ENCODE measurements at regions not wholly inside any gene's neighbourhood (a gene's known extent, or its start where the extent isn't known, plus 50 kb on each side); places are given as distances from the start of the nearest gene placed in this dataset.

DNA sequence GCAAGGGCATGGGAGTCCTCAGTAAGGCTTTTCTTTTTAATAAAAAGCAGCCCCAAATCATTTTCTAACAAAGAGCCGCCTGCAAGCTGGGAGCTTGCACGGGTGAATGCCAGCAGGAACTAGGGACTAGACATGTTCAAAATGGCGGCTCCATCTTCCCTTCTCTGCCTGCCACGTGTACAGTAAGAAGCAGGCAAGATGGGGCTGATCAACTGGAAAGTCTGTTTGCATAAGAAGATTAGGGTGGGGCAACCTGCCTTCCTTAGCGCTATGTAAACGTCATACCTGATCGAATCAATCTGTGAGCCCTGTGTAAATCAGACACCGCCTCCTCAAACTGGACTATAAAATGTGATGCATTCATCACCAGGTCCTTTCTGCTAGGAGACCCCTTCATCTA, 299.4 kb upstream of the SOX4 start:
- Histone ChIP-seq H3K27ac (ENCODE audit: low read length) (no peak overlapping the region), H3K36me3 (ENCODE audit: insufficient read depth, low read length) (no peaks in the 10 kb centered on the region), H3F3A (ENCODE audit: insufficient read depth, low read length, poor library complexity, severe bottlenecking) (no peaks in the 10 kb centered on the region), H3K4me3 (ENCODE audit: low read length) (no peak overlapping the region), H2AFZ (ENCODE audit: low read depth, low read length) (no peak overlapping the region), H3K9ac (ENCODE audit: low read length) (no peak overlapping the region), H3K27me3 (ENCODE audit: insufficient read depth, low read depth, low read length) (no peaks in the 10 kb centered on the region), H3K9me2 (ENCODE audit: insufficient read depth, low read length) (no peaks in the 10 kb centered on the region), H3K4me2 (ENCODE audit: low read length) (no peak overlapping the region), H4K20me1 (ENCODE audit: insufficient read depth) (no peaks in the 10 kb centered on the region), H3K9me3 (ENCODE audit: low read length) (no peaks in the 10 kb centered on the region), H3K79me2 (replicated peaks; ENCODE audit: insufficient read depth, low read length) (no peaks in the 10 kb centered on the region)
- TF ChIP-seq, protein P1, sequence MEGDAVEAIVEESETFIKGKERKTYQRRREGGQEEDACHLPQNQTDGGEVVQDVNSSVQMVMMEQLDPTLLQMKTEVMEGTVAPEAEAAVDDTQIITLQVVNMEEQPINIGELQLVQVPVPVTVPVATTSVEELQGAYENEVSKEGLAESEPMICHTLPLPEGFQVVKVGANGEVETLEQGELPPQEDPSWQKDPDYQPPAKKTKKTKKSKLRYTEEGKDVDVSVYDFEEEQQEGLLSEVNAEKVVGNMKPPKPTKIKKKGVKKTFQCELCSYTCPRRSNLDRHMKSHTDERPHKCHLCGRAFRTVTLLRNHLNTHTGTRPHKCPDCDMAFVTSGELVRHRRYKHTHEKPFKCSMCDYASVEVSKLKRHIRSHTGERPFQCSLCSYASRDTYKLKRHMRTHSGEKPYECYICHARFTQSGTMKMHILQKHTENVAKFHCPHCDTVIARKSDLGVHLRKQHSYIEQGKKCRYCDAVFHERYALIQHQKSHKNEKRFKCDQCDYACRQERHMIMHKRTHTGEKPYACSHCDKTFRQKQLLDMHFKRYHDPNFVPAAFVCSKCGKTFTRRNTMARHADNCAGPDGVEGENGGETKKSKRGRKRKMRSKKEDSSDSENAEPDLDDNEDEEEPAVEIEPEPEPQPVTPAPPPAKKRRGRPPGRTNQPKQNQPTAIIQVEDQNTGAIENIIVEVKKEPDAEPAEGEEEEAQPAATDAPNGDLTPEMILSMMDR (IDR thresholded peaks at IDR 0.05; ENCODE audit: poor library complexity, severe bottlenecking), result no peak
- TF ChIP-seq TAF1 (IDR thresholded peaks at IDR 0.05; ENCODE audit: low read depth) (no peak), MXI1 (conservative IDR thresholded peaks at IDR 0.05; ENCODE audit: poor library complexity, severe bottlenecking) (no peak), SMC3 (conservative IDR thresholded peaks at IDR 0.05; ENCODE audit: poor library complexity) (no peak), EZH2 (IDR thresholded peaks at IDR 0.05; ENCODE audit: borderline replicate concordance, insufficient read depth, low read length, poor library complexity, severe bottlenecking) (no peak), EP300 (conservative IDR thresholded peaks at IDR 0.05; ENCODE audit: poor library complexity, severe bottlenecking) (no peak), POLR2AphosphoS5 (IDR thresholded peaks at IDR 0.05) (no peak), RAD21 (conservative IDR thresholded peaks at IDR 0.05) (no peak)
- TF ChIP-seq, protein P2, sequence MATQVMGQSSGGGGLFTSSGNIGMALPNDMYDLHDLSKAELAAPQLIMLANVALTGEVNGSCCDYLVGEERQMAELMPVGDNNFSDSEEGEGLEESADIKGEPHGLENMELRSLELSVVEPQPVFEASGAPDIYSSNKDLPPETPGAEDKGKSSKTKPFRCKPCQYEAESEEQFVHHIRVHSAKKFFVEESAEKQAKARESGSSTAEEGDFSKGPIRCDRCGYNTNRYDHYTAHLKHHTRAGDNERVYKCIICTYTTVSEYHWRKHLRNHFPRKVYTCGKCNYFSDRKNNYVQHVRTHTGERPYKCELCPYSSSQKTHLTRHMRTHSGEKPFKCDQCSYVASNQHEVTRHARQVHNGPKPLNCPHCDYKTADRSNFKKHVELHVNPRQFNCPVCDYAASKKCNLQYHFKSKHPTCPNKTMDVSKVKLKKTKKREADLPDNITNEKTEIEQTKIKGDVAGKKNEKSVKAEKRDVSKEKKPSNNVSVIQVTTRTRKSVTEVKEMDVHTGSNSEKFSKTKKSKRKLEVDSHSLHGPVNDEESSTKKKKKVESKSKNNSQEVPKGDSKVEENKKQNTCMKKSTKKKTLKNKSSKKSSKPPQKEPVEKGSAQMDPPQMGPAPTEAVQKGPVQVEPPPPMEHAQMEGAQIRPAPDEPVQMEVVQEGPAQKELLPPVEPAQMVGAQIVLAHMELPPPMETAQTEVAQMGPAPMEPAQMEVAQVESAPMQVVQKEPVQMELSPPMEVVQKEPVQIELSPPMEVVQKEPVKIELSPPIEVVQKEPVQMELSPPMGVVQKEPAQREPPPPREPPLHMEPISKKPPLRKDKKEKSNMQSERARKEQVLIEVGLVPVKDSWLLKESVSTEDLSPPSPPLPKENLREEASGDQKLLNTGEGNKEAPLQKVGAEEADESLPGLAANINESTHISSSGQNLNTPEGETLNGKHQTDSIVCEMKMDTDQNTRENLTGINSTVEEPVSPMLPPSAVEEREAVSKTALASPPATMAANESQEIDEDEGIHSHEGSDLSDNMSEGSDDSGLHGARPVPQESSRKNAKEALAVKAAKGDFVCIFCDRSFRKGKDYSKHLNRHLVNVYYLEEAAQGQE (IDR thresholded peaks at IDR 0.05; ENCODE audit: borderline replicate concordance), result no peak

DNA sequence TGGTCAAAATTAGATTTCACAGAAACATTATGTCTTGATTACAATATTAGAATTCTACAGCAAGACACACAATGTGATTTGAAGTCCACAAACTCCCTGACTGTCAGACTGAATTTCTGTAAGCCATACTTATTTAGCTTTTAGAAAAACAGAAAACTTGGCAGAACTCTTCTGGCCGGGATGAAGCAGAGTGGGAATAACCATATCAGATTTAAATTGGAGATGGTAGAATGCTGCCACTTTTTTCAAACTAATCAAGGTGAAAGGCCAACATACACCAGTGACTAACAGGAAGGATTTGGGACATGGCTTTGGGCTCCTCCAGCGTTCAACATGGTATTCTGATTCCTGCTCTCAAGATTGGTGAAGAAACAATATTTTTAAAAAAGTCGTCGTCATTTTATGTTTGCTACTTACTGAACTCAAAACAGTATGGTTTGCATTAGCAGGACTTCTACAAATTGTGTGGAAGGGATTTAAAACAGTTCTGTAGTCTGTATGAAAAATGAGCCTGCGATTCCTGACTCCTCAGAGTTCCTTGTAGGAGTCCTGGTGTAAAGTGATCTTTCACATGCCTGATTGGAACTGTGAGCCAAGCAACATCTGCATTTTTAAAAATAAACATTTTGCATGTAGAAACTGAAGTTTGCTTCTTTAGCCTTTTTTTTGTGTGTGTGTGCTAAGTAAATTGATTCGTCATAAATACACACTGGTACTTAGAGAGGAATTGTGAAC, 297.9 kb upstream of the SOX4 start:
- Histone ChIP-seq H4K20me1 (ENCODE audit: insufficient read depth) (no peaks in the 10 kb centered on the region), H3K27me3 (ENCODE audit: insufficient read depth, low read depth, low read length) (no peaks in the 10 kb centered on the region), H3K4me2 (ENCODE audit: low read length) (no peak overlapping the region), H3K9me3 (ENCODE audit: low read length) (no peaks in the 10 kb centered on the region), H3K4me3 (ENCODE audit: low read length) (no peak overlapping the region), H3K9me2 (ENCODE audit: insufficient read depth, low read length) (no peaks in the 10 kb centered on the region), H3K27ac (ENCODE audit: low read length) (no peak overlapping the region), H3F3A (ENCODE audit: insufficient read depth, low read length, poor library complexity, severe bottlenecking) (no peaks in the 10 kb centered on the region), H3K79me2 (replicated peaks; ENCODE audit: insufficient read depth, low read length) (no peaks in the 10 kb centered on the region), H3K36me3 (ENCODE audit: insufficient read depth, low read length) (no peaks in the 10 kb centered on the region), H2AFZ (ENCODE audit: low read depth, low read length) (no peak overlapping the region), H3K9ac (ENCODE audit: low read length) (no peak overlapping the region)
- no peak for TF ChIP-seq TAF1 (IDR thresholded peaks at IDR 0.05; ENCODE audit: low read depth)
- TF ChIP-seq POLR2AphosphoS5 (IDR thresholded peaks at IDR 0.05), result no peak
- TF ChIP-seq MXI1 (conservative IDR thresholded peaks at IDR 0.05; ENCODE audit: poor library complexity, severe bottlenecking), result no peak
- TF ChIP-seq, protein P2 (IDR thresholded peaks at IDR 0.05; ENCODE audit: borderline replicate concordance), result no peak
- no peak for TF ChIP-seq RAD21 (conservative IDR thresholded peaks at IDR 0.05)
- TF ChIP-seq EP300 (conservative IDR thresholded peaks at IDR 0.05; ENCODE audit: poor library complexity, severe bottlenecking), result no peak
- no peak for TF ChIP-seq SMC3 (conservative IDR thresholded peaks at IDR 0.05; ENCODE audit: poor library complexity)
- no peak for TF ChIP-seq EZH2 (IDR thresholded peaks at IDR 0.05; ENCODE audit: borderline replicate concordance, insufficient read depth, low read length, poor library complexity, severe bottlenecking)
- TF ChIP-seq, protein P1 (IDR thresholded peaks at IDR 0.05; ENCODE audit: poor library complexity, severe bottlenecking), result no peak
